Panc1 (cell line): ENCODE measurements at regions not wholly inside any gene's neighbourhood (a gene's known extent, or its start where the extent isn't known, plus 50 kb on each side); places are given as distances from the start of the nearest gene placed in this dataset.

Source experiments
- ATAC-seq: fragments of 200-7000 bp; cut with Tn5 transposase; 2 replicates; pipeline ENCODE4 v1.9.1; 2020; ENCODE audit warnings: mild to moderate bottlenecking, moderate library complexity
- BruUV-seq: library from RNA; stranded (reverse); fragments of 400-500 nt; replicated peaks from 2 replicates; lab custom pipeline; 2021; lab: Mats Ljungman, UMichigan
- CTCF ChIA-PET: fragments of 300-600 bp; sonication (Branson Sonifier 250); formaldehyde crosslinking; loops from one replicate; lab custom pipeline; 2022; ENCODE audit warnings: antibody characterized with exemption; lab: Charles Lee
- POLR2A ChIA-PET: fragments of 300-600 bp; sonication (Branson Sonifier 250); formaldehyde crosslinking; loops from one replicate; lab custom pipeline; 2022; ENCODE audit warnings: antibody characterized with exemption; lab: Charles Lee
- DNase-seq: peaks from one replicate; pipeline ENCODE4 v3.0.0-alpha.2; 2010; ENCODE audit warnings: low read depth, low spot score
- H3K27ac ChIP-seq: 2 replicates; pipeline ENCODE4 v1.5.1; 2011; ENCODE audit warnings: mild to moderate bottlenecking, low read length, inconsistent platforms
- H3K27me3 ChIP-seq: fragments of 200-500 bp; sonication (Bioruptor generic); 2 replicates; pipeline ENCODE4 v1.6.0; 2014; ENCODE audit warnings: low read length, inconsistent platforms; ENCODE audit not compliant: control insufficient read depth, insufficient read depth
- H3K36me3 ChIP-seq: fragments of 200-500 bp; sonication (Bioruptor generic); 2 replicates; pipeline ENCODE4 v1.5.1; 2014; ENCODE audit warnings: inconsistent platforms, mild to moderate bottlenecking, low read length, moderate library complexity; ENCODE audit not compliant: control insufficient read depth, insufficient read depth
- H3K4me1 ChIP-seq: 2 replicates; pipeline ENCODE4 v1.5.1; 2011; ENCODE audit warnings: inconsistent platforms, mild to moderate bottlenecking, low read length, moderate library complexity; ENCODE audit not compliant: control insufficient read depth, insufficient read depth
- H3K4me3 ChIP-seq, 2 experiments: 2 replicates each; pipeline ENCODE4 v1.5.1; 2011 to 2012; ENCODE audit warnings: low read depth in 2 of 2, low read length in 2 of 2, mild to moderate bottlenecking in 2 of 2, inconsistent platforms in 1 of 2, moderate library complexity in 1 of 2
- H3K9me3 ChIP-seq: fragments of 200-500 bp; sonication (Bioruptor generic); 2 replicates; pipeline ENCODE4 v1.5.1; 2014; ENCODE audit warnings: low read depth, mild to moderate bottlenecking, inconsistent platforms, low read length, moderate library complexity; ENCODE audit not compliant: control insufficient read depth, insufficient read depth
- CTCF ChIP-seq: fragments of 450-650 bp; IDR thresholded peaks from 2 replicates; pipeline ENCODE4 v1.5.1; 2017; ENCODE audit warnings: mild to moderate bottlenecking
- POLR2AphosphoS5 ChIP-seq: IDR thresholded peaks from 2 replicates; pipeline ENCODE4 v1.6.1; 2012; ENCODE audit warnings: mild to moderate bottlenecking, low read depth, low read length, moderate library complexity
- SIN3A ChIP-seq: IDR thresholded peaks from 2 replicates; pipeline ENCODE4 v1.6.1; 2012; ENCODE audit warnings: low read depth, mild to moderate bottlenecking, low read length, moderate library complexity, borderline replicate concordance; ENCODE audit not compliant: insufficient read depth
- TCF7L2 ChIP-seq: IDR thresholded peaks from 2 replicates; pipeline ENCODE4 v1.6.1; 2011; ENCODE audit warnings: mild to moderate bottlenecking, low read depth, low read length, inconsistent platforms
- in situ Hi-C: cut with HindIII; loops from 2 replicates; pipeline ENCODE4 v1.10.0; 2016; ENCODE audit warnings: low sequenced_read_pairs, low pct_unique_long_range_greater_than_20kb
- intact Hi-C: fragments of 100-400 bp; cut with micrococcal nuclease; formaldehyde crosslinking; loops from one replicate; pipeline ENCODE4 v1.10.0; 2022; ENCODE audit not compliant: unreplicated experiment
- TF ChIP-seq, protein P1 (sequence below), 2 experiments: IDR thresholded peaks; 2 replicates each; pipeline ENCODE4 v1.6.1; 2011 to 2012; ENCODE audit warnings: low read depth in 2 of 2, control low read depth in 1 of 2, low read length in 1 of 2, mild to moderate bottlenecking in 1 of 2, moderate library complexity in 1 of 2; ENCODE audit not compliant: insufficient read depth in 1 of 2

DNA sequence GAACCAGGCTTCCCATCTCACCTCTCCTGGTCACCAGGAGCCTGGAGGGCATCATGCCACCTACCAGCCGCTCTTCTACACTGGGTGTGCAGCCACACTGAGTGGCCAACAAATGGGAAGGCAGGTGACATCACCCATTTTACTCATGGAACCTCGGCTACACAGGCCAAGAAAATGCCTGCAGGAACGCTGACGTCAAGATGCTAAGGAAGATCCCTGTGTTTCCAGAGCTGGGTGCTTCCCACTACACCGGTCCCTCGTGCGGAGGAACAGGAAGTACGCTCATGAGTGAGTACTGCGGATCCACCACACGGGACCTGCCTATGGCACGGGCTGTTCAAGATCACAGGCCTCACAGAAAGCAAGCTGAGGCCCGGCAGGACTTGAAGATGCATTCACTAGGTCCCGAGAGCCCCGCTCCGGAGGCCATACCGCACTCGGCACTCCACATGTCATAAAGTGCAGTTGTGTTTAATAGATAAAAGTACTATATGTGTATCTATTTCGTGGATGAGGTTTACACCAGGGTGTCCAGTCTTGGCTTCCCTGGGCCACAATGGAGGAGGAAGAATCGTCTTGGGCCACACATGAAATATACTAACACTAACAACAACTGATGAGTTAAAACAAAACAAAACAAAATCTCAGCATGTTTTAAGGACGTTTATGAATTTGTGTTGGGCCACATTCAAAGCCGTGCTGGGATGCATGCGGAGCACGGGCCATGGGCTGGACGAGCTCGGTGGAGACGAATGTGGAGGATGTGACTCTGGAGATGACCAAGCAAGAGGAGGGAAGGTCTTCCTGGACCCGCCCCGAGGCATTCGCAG is 257.9 kb downstream of the THBS2 start:
- ChIA-PET CTCF (no interaction called here), POLR2A (no interaction called here)
- no peaks in the 10 kb centered on the region for H3K27me3 ChIP-seq
- intact Hi-C loops: no loop called here
- no peak overlapping the region for H3K4me3 ChIP-seq
- DNase-seq (no peak), ATAC-seq (no peak)
- no peaks in the 10 kb centered on the region for H3K36me3 ChIP-seq
- BruUV-seq: no TSS peak
- TF ChIP-seq POLR2AphosphoS5 (no peak), TCF7L2 (no peak), CTCF (no peak), SIN3A (no peak)
- TF ChIP-seq, protein P1, sequence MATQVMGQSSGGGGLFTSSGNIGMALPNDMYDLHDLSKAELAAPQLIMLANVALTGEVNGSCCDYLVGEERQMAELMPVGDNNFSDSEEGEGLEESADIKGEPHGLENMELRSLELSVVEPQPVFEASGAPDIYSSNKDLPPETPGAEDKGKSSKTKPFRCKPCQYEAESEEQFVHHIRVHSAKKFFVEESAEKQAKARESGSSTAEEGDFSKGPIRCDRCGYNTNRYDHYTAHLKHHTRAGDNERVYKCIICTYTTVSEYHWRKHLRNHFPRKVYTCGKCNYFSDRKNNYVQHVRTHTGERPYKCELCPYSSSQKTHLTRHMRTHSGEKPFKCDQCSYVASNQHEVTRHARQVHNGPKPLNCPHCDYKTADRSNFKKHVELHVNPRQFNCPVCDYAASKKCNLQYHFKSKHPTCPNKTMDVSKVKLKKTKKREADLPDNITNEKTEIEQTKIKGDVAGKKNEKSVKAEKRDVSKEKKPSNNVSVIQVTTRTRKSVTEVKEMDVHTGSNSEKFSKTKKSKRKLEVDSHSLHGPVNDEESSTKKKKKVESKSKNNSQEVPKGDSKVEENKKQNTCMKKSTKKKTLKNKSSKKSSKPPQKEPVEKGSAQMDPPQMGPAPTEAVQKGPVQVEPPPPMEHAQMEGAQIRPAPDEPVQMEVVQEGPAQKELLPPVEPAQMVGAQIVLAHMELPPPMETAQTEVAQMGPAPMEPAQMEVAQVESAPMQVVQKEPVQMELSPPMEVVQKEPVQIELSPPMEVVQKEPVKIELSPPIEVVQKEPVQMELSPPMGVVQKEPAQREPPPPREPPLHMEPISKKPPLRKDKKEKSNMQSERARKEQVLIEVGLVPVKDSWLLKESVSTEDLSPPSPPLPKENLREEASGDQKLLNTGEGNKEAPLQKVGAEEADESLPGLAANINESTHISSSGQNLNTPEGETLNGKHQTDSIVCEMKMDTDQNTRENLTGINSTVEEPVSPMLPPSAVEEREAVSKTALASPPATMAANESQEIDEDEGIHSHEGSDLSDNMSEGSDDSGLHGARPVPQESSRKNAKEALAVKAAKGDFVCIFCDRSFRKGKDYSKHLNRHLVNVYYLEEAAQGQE (IDR thresholded peaks at IDR 0.05; ENCODE audit: insufficient read depth in 1 of 2, low read depth in 2 of 2, low read length in 1 of 2): no peak
- no peaks in the 10 kb centered on the region for H3K4me1 ChIP-seq
- no peak overlapping the region for H3K27ac ChIP-seq
- no peaks in the 10 kb centered on the region for H3K9me3 ChIP-seq
- in situ Hi-C loops: no loop called here

- TF ChIP-seq, protein P1 (IDR thresholded peaks at IDR 0.05; ENCODE audit: insufficient read depth in 1 of 2, low read depth in 2 of 2, low read length in 1 of 2): no peak
- no peak for TF ChIP-seq TCF7L2
- TF ChIP-seq SIN3A: no peak
- no peak for TF ChIP-seq CTCF
- TF ChIP-seq POLR2AphosphoS5: no peak
- intact Hi-C loops: no loop called here
- Histone ChIP-seq H3K27ac (no peak overlapping the region), H3K4me3 (no peak overlapping the region), H3K9me3 (no peaks in the 10 kb centered on the region), H3K27me3 (no peaks in the 10 kb centered on the region), H3K4me1 (no peaks in the 10 kb centered on the region), H3K36me3 (no peaks in the 10 kb centered on the region)
- no peak for ATAC-seq
- ChIA-PET CTCF (no interaction called here), POLR2A (no interaction called here)
- DNase-seq: no peak
- no TSS peak for BruUV-seq
- in situ Hi-C loops: no loop called here
Measured at GRCh38 chr6:168994956-168995355, 258.7 kb downstream of the THBS2 start.
